Stimulated activated CD8-positive, alpha-beta memory T cell treated with anti-CD3 and anti-CD28 coated beads, Interleukin-4, amount 100 ng/mL, for 1 hour (primary cell): ENCODE measurements at regions not wholly inside any gene's neighbourhood (a gene's known extent, or its start where the extent isn't known, plus 50 kb on each side); places are given as distances from the start of the nearest gene placed in this dataset.

Experiments used
- DNase-seq, 2 donors: peaks; one replicate each; pipeline ENCODE4 v3.0.0-alpha.2; 2020; ENCODE audit warnings: low read depth in 2 of 2, low spot score in 1 of 2

GRCh38 chr6:85195243-85195642, 254.6 kb upstream of the NT5E start:
- no peak for DNase-seq

DNA sequence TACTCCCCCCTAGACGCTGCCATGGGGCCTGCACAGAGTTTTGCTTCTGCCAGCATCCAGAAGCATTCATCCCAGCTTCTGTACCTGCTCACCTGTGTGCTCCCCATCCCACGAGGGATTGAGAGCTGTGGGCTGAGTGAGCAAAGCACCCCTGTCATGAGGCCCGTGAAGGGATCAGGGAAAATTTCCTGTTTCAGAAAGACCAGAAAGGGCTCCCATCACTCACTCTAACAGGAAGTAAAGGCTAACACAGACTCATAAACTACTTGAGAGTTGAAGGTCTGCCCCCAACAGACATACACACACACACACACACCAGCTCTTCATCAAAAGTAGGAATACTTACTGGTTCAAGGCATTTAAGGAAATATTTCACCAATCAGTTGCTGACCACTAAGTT, 256.5 kb upstream of the NT5E start:
- no peak for DNase-seq

- no peak for DNase-seq
Measured at GRCh38 chr6:85192596-85192995, 257.3 kb upstream of the NT5E start.

DNA sequence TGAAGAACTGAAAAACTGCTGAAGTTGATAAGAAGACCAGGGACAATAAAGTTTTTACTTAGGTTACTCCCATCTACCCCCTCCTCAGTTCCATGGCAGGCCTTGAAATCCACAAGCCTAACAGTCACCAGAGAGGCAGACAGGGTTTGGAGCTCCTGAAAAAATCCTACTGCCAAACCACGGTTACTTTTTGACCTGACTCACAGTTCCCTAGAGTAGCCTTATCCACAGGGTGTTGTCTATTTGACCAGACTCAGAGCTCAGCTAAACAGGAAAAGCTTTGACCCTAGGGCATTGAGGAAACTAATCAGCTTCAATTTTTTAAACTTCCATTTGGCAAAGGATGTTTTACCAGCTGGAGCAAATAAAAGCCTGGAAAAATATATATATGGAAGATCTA, 257.7 kb upstream of the NT5E start:
- no peak for DNase-seq

DNA sequence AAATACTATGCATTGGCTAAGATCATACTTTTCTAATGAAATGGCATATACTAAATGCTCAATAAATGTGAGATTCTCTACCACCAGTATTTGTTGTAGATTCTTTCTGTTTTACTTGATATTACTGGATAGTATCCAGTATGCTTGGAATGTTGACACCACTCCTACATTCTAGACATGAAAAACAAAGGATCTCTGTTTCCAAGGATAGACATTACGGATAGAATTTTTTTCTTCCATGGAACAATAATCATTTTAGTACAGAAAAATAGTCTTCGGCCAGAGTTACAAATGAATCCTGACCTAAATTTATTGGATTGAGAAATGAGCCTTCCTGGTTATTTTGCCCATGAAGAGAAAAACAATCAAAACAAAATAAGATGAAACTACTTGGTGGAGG, 258.2 kb upstream of the NT5E start:
- no peak for DNase-seq

DNA sequence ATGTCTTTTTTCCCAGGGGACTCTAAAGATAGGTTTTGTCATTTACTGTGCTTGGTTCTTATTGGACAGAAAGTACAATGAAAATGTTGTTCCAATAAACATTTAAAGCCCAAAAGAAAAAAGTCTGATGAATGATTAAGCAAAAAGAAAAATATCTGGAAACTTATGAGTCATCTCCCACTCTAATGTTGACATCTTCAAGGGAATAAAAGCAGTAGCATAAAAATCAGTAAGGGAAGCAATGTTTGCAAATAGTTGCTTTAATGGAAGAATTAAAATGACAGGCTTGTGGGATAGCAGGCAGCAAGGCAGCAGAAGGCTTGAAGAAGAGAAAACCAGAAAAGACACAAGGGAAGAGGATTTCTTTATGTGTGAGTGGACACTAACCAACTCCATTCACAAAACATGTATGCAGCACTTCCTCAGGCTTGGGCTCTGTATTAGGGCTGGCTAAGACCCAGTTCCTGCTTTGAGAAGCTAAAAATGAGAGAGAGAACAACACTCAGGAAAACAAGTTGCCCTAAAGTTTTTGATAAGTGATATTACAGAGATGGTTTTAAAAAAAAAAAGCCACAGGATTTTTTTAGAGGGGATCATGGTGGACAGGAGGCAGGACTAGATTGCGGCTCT, 263.2 kb upstream of the NT5E start:
- DNase-seq, result no peak

- no peak for DNase-seq
Measured at GRCh38 chr6:85185977-85186376, 263.9 kb upstream of the NT5E start.

DNA sequence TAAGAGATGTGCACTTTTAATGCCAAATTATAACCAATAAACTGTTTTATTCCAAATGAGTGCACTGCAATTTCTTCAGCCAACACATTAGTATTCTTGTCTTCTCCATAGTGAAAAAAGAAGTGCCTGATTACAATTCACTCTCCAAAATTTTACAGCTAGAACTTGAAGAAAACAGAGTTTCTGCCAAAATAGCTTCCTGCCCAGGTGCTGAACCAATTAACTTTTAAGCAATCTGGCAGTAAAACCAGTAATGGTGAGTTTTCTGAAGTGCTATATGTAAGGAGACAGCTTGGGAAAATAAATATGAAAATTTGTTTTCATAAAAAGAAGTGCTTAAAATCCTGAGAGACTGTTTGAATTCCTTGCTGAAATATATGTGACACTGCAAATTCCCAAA, 266.0 kb upstream of the NT5E start:
- no peak for DNase-seq

GRCh38 chr6:85172705-85173104, 277.2 kb upstream of the NT5E start:
- DNase-seq, result no peak

DNA sequence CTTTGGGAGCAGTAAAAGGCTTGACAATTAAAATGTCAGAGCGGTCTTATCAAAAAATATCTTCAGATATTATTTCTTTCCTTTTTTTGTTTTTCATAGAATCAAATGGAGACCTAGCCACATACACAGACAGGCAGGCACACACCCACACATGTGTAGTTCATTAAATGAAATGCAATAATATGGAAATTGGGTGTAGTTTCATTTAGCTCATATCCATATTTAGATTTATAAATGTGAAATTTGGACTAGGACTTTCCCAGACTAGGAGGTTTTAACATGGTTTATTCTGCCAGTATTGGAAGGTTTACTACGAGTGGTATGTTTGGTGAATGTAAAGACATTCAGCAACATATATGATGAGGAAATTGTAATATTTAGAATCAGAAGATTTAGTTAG, 277.7 kb upstream of the NT5E start:
- DNase-seq, result no peak

DNA sequence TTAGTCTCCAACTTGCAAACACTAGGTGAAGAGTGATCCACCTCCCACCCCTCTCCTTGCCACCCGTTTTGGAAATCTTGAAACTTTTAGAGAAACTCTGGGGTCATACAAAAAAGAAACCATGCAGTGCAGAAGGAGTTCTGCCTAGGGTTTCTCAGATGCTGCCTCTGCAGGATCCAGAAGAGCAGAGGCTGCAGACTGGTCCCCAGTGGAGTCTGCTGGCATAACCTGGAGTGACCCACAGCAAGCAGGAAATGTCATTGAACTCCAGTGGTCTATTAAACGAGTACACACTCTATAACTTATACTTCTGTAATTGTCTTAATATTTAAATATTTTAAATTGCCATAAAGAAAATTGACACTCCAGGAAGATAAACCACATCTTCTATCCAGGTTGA, 280.7 kb upstream of the NT5E start:
- DNase-seq, result no peak

DNA sequence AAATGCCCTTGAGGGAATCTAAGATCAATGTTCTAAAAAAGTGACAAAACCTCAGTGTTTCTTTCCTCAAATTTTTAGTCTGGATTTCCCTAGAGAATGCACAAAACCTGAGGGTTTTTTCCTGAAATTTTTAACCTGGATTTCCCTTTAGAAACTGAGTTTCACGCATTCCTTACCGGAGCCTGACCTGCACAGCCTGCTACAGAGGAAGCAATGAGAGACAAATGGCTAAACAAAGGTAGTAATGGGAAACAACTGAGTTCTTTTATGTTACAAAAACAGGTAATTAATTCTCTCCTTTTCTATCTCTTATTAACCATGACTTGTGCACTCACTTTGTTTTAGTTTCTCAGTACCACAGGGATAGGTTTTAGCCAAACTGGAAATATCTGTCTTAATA, 281.7 kb upstream of the NT5E start:
- DNase-seq, result no peak

GRCh38 chr6:85166114-85166741, 283.7 kb upstream of the NT5E start:
- no peak for DNase-seq

- DNase-seq, result no peak
Measured at GRCh38 chr6:85163156-85164080, 286.5 kb upstream of the NT5E start.

DNA sequence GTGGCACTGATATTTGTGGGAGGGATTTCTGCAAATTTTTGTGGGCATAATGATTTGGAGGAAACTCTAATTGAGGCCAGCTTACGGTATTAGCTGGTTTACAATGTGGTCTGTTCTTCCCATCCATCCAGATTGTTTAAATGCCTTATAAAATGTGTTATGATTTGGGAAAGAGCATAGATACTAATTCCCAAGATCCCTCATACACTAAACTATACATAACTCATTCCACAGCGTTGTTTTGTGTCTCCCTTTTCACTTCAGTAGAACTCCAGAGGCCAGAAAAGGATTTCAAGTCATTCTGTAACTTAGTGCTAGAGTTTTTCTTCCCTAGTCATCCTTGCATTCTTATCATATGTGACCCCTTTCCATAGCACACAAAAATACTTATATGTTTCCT, 292.6 kb upstream of the NT5E start:
- no peak for DNase-seq

- no peak for DNase-seq
Measured at GRCh38 chr6:85143676-85144075, 306.2 kb upstream of the NT5E start.

DNA sequence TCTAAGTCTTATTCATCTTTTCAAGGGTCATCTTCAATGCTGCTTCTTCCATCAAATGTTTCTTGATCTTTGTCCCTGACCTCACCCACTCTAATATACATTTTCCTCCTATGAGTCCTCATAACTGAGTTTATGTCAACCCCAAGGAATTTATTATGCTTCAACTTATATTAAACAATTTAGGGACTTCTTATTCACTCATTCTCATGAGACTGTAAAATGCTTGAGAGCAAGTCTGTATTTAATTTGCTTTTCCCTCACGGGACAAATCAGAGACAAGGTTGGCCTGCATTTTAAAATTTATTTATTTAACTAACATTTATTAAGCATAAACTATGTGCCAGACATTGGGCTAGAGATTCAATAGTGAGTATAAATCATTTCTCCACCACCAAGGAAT, 312.0 kb upstream of the NT5E start:
- DNase-seq, result no peak

- no peak for DNase-seq
Measured at GRCh38 chr6:85136310-85136709, 313.6 kb upstream of the NT5E start.

DNA sequence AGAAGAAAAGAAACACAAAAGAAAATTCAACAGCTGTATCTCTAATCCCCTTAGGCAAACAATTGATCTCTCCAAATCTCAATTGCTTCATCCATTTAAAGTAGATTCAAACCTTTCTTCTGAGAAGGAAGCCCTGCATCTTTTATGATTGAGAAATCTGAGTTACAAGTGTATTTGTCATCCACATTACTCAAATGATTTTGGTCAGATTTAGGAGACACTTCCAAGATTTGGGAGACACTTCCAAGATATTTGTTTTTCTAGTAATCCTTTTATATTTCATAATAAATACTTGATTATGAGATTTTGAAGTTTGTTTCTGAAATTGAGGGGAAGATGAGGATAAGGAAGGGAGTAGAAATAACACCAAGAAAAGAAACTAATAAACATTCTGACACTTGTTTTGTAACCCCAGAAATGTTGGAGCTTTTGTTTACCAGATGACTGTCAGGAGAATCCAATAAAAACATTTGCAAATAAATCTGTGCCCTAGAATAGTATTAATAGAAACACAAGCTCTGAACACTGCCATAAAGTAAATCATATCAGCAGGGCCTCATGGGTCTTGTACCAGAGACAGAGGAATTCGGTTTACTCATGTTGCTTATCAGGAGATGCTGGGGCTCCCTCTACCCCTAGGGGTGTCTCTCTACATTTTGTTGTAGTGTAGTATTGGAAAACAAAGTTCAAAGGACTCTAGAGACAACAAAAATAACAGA, 314.3 kb upstream of the NT5E start:
- DNase-seq, result no peak

GRCh38 chr6:85134172-85134571, 315.7 kb upstream of the NT5E start:
- DNase-seq, result no peak

DNA sequence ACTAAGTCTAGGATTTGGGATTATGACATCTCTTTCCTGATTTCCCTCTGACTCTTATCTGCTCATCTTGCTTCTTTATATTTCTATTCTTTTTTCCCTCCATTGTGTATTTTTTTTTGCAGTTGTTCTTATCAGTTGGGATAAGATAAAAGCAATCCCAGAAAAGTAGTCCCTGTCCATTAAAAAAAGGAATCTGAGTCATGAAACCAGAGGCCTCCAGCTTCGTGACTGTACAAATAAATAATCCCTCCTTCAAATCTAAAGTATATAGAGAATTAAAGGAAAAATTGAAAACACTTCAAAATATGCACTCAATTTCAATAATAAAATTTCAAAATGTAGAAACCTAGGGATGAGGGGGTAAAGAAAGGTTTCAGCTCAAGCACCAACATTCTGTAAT, 317.8 kb upstream of the NT5E start:
- no peak for DNase-seq

DNA sequence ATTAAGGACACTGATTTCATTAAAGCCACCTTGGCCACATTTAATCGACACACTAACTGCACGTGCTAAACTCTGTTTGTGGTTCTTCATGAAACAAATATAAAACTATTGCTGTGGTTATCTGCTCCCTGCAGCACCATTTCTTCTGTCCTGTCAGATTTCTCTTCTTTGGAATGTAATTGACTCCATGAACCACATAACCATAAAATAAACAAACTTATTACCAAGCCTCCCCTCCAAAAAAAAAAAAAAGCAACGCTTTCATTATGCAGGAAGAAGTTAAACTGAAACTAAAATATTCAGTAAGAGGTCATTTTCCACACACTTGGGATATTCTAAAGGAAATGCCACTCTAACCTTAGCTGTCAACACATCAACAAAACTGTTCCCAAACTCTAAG, 319.1 kb upstream of the NT5E start:
- no peak for DNase-seq
